ENCODE measurements at regions not wholly inside any gene's neighbourhood (a gene's known extent, or its start where the extent isn't known, plus 50 kb on each side); places are given as distances from the start of the nearest gene placed in this dataset.
"Not testable (repeated sequence)": the region's sequence is repeated elsewhere in the genome, so short reads cannot be mapped to it uniquely, and the experiment has no call there.

- DNase-seq, result no peak
- Histone ChIP-seq H3K27ac (ENCODE audit: low read depth, low read length) (no peak overlapping the region), H3K36me3 (ENCODE audit: insufficient read depth, low read length) (no peaks in the 10 kb centered on the region), H3K4me3 (ENCODE audit: low read length) (no peak overlapping the region), H3K27me3 (ENCODE audit: insufficient read depth, low read length, poor library complexity, severe bottlenecking) (no peaks in the 10 kb centered on the region), H3K9me3 (ENCODE audit: low read length) (no peaks in the 10 kb centered on the region), H3K4me1 (ENCODE audit: insufficient read depth, low read length) (no peaks in the 10 kb centered on the region)
- Mint-ChIP-seq H3K4me1 (peaks cover 0 to 1% (median 0%) of the 10 kb centered on the region in 3 donors), H3K4me3 (no peak overlapping the region), H3K36me3 (peaks cover 0 to 2% (median 0%) of the 10 kb centered on the region in 3 donors), H3K27ac (peak overlapping the region in 1 of 8 donors; percentile 45), H3K9me3 (no peaks in the 10 kb centered on the region), H3K27me3 (peaks cover 0 to 4% of the 10 kb centered on the region in 2 donors)
- ChIA-PET POLR2A (no interaction called here), CTCF (no interaction called here)
Measured at GRCh38 chr13:40352802-40353562, 313.5 kb downstream of the FOXO1 start.

DNA sequence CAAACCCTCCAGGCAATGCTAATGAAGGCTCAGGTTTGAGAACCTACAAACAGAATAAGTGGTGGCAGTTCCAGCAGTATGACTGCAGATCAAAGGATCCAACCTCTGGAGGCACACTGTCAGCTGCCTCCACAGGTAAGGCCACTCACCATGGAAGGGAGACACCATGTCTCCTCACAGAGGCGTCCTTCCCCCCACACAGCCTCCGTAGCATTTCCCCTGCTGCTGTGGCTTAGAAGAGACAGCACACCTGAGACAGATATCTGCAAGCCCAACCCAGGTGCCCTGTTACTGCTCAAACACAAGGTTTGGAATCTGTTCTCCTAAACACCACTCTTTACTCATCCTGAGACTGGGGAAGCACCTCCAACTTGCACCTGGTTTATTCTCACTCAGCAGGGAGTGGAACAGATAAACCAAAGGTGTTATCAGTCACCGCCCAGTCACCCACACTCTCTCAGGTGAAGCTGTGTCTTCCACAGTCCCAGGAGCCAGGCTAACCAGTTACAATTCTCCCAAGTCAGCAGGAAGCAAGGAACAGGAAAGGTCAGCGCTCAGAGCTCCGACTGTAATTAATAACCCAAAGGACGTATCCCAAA lies 311.2 kb downstream of the FOXO1 start:
- H3K27me3 Mint-ChIP-seq, result peaks cover 0 to 4% of the 10 kb centered on the region in 2 donors
- no peak overlapping the region for H3K4me3 ChIP-seq (ENCODE audit: low read length)
- no peaks in the 10 kb centered on the region for H3K27me3 ChIP-seq (ENCODE audit: insufficient read depth, low read length, poor library complexity, severe bottlenecking)
- H3K27ac ChIP-seq (ENCODE audit: low read depth, low read length), result no peak overlapping the region
- H3K9me3 Mint-ChIP-seq, result no peaks in the 10 kb centered on the region
- no peaks in the 10 kb centered on the region for H3K4me1 ChIP-seq (ENCODE audit: insufficient read depth, low read length)
- peaks cover 0 to 1% (median 0%) of the 10 kb centered on the region in 3 donors for H3K4me1 Mint-ChIP-seq
- no peak for DNase-seq
- CTCF ChIA-PET, result no interaction called here
- no peaks in the 10 kb centered on the region for H3K9me3 ChIP-seq (ENCODE audit: low read length)
- H3K4me3 Mint-ChIP-seq, result peak overlapping the region in 1 of 7 donors; percentile 35
- POLR2A ChIA-PET, result no interaction called here
- H3K36me3 Mint-ChIP-seq, result peaks cover 0 to 2% (median 0%) of the 10 kb centered on the region in 3 donors
- peak overlapping the region in 1 of 8 donors; percentile 36 for H3K27ac Mint-ChIP-seq
- H3K36me3 ChIP-seq (ENCODE audit: insufficient read depth, low read length), result no peaks in the 10 kb centered on the region

- H3K4me1 Mint-ChIP-seq, result peaks cover 0 to 1% (median 0%) of the 10 kb centered on the region in 3 donors
- no peaks in the 10 kb centered on the region for H3K27me3 ChIP-seq (ENCODE audit: insufficient read depth, low read length, poor library complexity, severe bottlenecking)
- no peak overlapping the region for H3K27ac ChIP-seq (ENCODE audit: low read depth, low read length)
- peak overlapping the region in 2 of 8 donors; percentile 55 to 60 for H3K27ac Mint-ChIP-seq
- peak overlapping the region in 1 of 7 donors; percentile 9 for H3K4me3 Mint-ChIP-seq
- H3K36me3 Mint-ChIP-seq, result peaks cover 0 to 2% (median 0%) of the 10 kb centered on the region in 3 donors
- H3K4me3 ChIP-seq (ENCODE audit: low read length), result no peak overlapping the region
- H3K36me3 ChIP-seq (ENCODE audit: insufficient read depth, low read length), result no peaks in the 10 kb centered on the region
- no peak for DNase-seq
- no peaks in the 10 kb centered on the region for H3K9me3 Mint-ChIP-seq
- no peaks in the 10 kb centered on the region for H3K9me3 ChIP-seq (ENCODE audit: low read length)
- POLR2A ChIA-PET, result no interaction called here
- no peaks in the 10 kb centered on the region for H3K4me1 ChIP-seq (ENCODE audit: insufficient read depth, low read length)
- CTCF ChIA-PET, result no interaction called here
- peaks cover 0 to 4% of the 10 kb centered on the region in 2 donors for H3K27me3 Mint-ChIP-seq
Measured at GRCh38 chr13:40356011-40356410, 310.4 kb downstream of the FOXO1 start.

DNA sequence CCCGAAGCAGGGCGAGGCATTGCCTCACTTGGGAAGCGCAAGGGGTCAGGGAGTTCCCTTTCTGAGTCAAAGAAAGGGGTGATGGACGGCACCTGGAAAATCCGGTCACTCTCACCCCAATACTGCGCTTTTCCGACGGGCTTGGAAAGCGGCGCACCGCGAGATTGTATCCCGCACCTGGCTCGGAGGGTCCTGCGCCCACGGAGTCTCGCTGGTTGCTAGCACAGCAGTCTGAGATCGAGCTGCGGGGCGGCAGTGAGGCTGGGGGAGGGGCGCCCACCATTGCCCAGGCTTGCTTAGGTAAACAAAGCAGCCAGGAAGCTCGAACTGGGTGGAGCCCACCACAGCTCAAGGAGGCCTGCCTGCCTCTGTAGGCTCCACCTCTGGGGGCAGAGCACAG lies 310.0 kb downstream of the FOXO1 start:
- H3K9me3 ChIP-seq (ENCODE audit: low read length); H3K36me3 ChIP-seq (ENCODE audit: insufficient read depth, low read length); H3K4me1 ChIP-seq (ENCODE audit: insufficient read depth, low read length); H3K27ac ChIP-seq (ENCODE audit: low read depth, low read length); H3K27me3 Mint-ChIP-seq; H3K4me3 ChIP-seq (ENCODE audit: low read length); H3K4me1 Mint-ChIP-seq; H3K27ac Mint-ChIP-seq; CTCF ChIA-PET; POLR2A ChIA-PET; H3K27me3 ChIP-seq (ENCODE audit: insufficient read depth, low read length, poor library complexity, severe bottlenecking); H3K9me3 Mint-ChIP-seq; H3K36me3 Mint-ChIP-seq; H3K4me3 Mint-ChIP-seq: not testable (repeated sequence)
- peak in 1 of 5 donors; percentile 33 for DNase-seq

- H3K27me3 Mint-ChIP-seq, result peaks cover 0 to 1% of the 10 kb centered on the region in 2 donors
- ChIA-PET CTCF (no interaction called here), POLR2A (no interaction called here)
- no peaks in the 10 kb centered on the region for H3K36me3 Mint-ChIP-seq
- Histone ChIP-seq H3K27ac (ENCODE audit: low read depth, low read length) (no peak overlapping the region), H3K4me1 (ENCODE audit: insufficient read depth, low read length) (no peaks in the 10 kb centered on the region), H3K36me3 (ENCODE audit: insufficient read depth, low read length) (no peaks in the 10 kb centered on the region), H3K27me3 (ENCODE audit: insufficient read depth, low read length, poor library complexity, severe bottlenecking) (no peaks in the 10 kb centered on the region), H3K4me3 (ENCODE audit: low read length) (no peak overlapping the region), H3K9me3 (ENCODE audit: low read length) (no peaks in the 10 kb centered on the region)
- H3K4me3 Mint-ChIP-seq, result no peak overlapping the region
- peaks cover 0 to 3% (median 0%) of the 10 kb centered on the region in 3 donors for H3K4me1 Mint-ChIP-seq
- peak overlapping the region in 1 of 8 donors; percentile 51 for H3K27ac Mint-ChIP-seq
- H3K9me3 Mint-ChIP-seq, result peaks cover 0 to 2% (median 0%) of the 10 kb centered on the region in 5 donors
- DNase-seq, result no peak
Measured at GRCh38 chr13:40362502-40362901, 303.9 kb downstream of the FOXO1 start.

GRCh38 chr13:40363653-40364052 lies 302.8 kb downstream of the FOXO1 start:
- Mint-ChIP-seq H3K9me3 (peaks cover 0 to 2% (median 0%) of the 10 kb centered on the region in 5 donors), H3K27me3 (peaks cover 0 to 1% of the 10 kb centered on the region in 2 donors), H3K27ac (no peak overlapping the region), H3K36me3 (no peaks in the 10 kb centered on the region), H3K4me1 (peaks cover 0 to 3% (median 0%) of the 10 kb centered on the region in 3 donors), H3K4me3 (no peak overlapping the region)
- ChIA-PET POLR2A (interaction anchor here (0.8 kb wide), 1 partner anchor 9 kb away, joined by 3 read pairs; no protein-coding TSS in a partner anchor), CTCF (no interaction called here)
- DNase-seq, result no peak
- H3K4me3 ChIP-seq (ENCODE audit: low read length), result no peak overlapping the region
- no peaks in the 10 kb centered on the region for H3K36me3 ChIP-seq (ENCODE audit: insufficient read depth, low read length)
- H3K9me3 ChIP-seq (ENCODE audit: low read length), result no peaks in the 10 kb centered on the region
- no peaks in the 10 kb centered on the region for H3K27me3 ChIP-seq (ENCODE audit: insufficient read depth, low read length, poor library complexity, severe bottlenecking)
- no peak overlapping the region for H3K27ac ChIP-seq (ENCODE audit: low read depth, low read length)
- H3K4me1 ChIP-seq (ENCODE audit: insufficient read depth, low read length), result no peaks in the 10 kb centered on the region

GRCh38 chr13:40366119-40366518 lies 300.3 kb downstream of the FOXO1 start:
- Histone ChIP-seq H3K27me3 (ENCODE audit: insufficient read depth, low read length, poor library complexity, severe bottlenecking) (no peaks in the 10 kb centered on the region), H3K4me1 (ENCODE audit: insufficient read depth, low read length) (peaks cover 7% of the 10 kb centered on the region), H3K36me3 (ENCODE audit: insufficient read depth, low read length) (no peaks in the 10 kb centered on the region), H3K9me3 (ENCODE audit: low read length) (no peaks in the 10 kb centered on the region), H3K4me3 (ENCODE audit: low read length) (no peak overlapping the region), H3K27ac (ENCODE audit: low read depth, low read length) (no peak overlapping the region)
- DNase-seq, result no peak
- CTCF ChIA-PET, result no interaction called here
- H3K27me3 Mint-ChIP-seq, result peaks cover 0 to 1% of the 10 kb centered on the region in 2 donors
- H3K9me3 Mint-ChIP-seq, result peaks cover 0 to 2% (median 0%) of the 10 kb centered on the region in 5 donors
- POLR2A ChIA-PET, result interaction anchor here (1.0 kb wide), 1 partner anchor 23 kb away, joined by 3 read pairs; no protein-coding TSS in a partner anchor
- H3K36me3 Mint-ChIP-seq, result no peaks in the 10 kb centered on the region
- H3K4me3 Mint-ChIP-seq, result no peak overlapping the region
- peaks cover 1 to 17% (median 12%) of the 10 kb centered on the region in 3 donors for H3K4me1 Mint-ChIP-seq
- no peak overlapping the region for H3K27ac Mint-ChIP-seq

- POLR2A ChIA-PET, result no interaction called here
- no peak overlapping the region for H3K27ac Mint-ChIP-seq
- no peak overlapping the region for H3K4me3 Mint-ChIP-seq
Measured at GRCh38 chr13:40368127-40368891, 298.1 kb downstream of the FOXO1 start.

More at GRCh38 chr13:40368127-40368891, 298.1 kb downstream of the FOXO1 start:
- Histone ChIP-seq H3K9me3 (ENCODE audit: low read length) (no peaks in the 10 kb centered on the region), H3K4me1 (ENCODE audit: insufficient read depth, low read length) (peaks cover 18% of the 10 kb centered on the region), H3K36me3 (ENCODE audit: insufficient read depth, low read length) (no peaks in the 10 kb centered on the region), H3K27me3 (ENCODE audit: insufficient read depth, low read length, poor library complexity, severe bottlenecking) (no peaks in the 10 kb centered on the region), H3K4me3 (ENCODE audit: low read length) (no peak overlapping the region), H3K27ac (ENCODE audit: low read depth, low read length) (no peak overlapping the region)
- peaks cover 9 to 29% (median 27%) of the 10 kb centered on the region in 3 donors for H3K4me1 Mint-ChIP-seq
- no peaks in the 10 kb centered on the region for H3K36me3 Mint-ChIP-seq
- peaks cover 0 to 1% of the 10 kb centered on the region in 2 donors for H3K27me3 Mint-ChIP-seq
- no peaks in the 10 kb centered on the region for H3K9me3 Mint-ChIP-seq
- CTCF ChIA-PET, result interaction anchor here (1.2 kb wide), 1 partner anchor 13 kb away, joined by 3 read pairs; no protein-coding TSS in a partner anchor
- no peak for DNase-seq

All from CD8-positive, alpha-beta memory T cell (primary cell).